DMS114 treated with DMSO at 0.1 percent for 48 hours (cell line): ENCODE measurements at regions not wholly inside any gene's neighbourhood (a gene's known extent, or its start where the extent isn't known, plus 50 kb on each side); places are given as distances from the start of the nearest gene placed in this dataset.

Experiments used
- DNase-seq: peaks from one replicate; lab custom pipeline; 2025; ENCODE audit not compliant: unreplicated experiment; lab: John Stamatoyannopoulos, UW

DNA sequence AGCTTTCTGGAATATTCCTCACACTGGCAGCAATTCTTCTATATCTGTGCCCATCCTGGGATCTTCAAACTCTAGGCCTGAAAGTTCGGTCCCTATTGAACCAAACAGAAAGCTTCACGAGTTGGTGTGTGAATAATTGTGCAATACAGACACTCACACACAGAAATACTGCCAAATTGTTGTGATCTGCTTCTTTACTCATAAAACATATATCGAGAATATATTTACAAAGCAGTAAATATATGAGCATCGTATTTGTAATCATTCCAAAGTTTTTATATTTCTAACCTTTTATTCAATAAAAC is 56.6 kb upstream of the BEX4 start:
- no peak for DNase-seq

- peak; percentile 28 for DNase-seq
Measured at GRCh38 chrX:103157496-103158316, 57.2 kb upstream of the BEX4 start.

- no peak for DNase-seq
Measured at GRCh38 chrX:103155201-103155600, 59.7 kb upstream of the BEX4 start.

DNA sequence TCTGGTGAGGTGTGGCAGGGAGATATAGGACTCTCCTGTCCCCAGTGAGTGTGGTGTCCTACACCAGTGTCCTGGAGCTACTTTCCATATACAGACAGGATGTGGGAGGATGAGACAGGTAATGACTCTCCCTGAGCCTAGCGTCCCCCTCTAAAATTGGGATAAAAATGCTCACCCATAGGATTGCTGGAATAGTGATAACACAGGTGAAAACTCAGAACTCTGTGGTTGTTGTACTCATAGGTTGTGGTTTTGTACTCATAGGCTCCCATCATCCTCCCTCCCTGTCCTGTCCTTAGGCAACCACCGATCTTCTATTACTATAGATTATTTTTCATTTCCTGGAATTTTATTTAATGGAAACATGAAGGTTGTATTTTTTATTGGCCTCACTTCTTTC is 60.7 kb upstream of the NXF3 start:
- DNase-seq: no peak

- DNase-seq: no peak
Measured at GRCh38 chrX:103151799-103152198, 58.9 kb upstream of the NXF3 start.

DNA sequence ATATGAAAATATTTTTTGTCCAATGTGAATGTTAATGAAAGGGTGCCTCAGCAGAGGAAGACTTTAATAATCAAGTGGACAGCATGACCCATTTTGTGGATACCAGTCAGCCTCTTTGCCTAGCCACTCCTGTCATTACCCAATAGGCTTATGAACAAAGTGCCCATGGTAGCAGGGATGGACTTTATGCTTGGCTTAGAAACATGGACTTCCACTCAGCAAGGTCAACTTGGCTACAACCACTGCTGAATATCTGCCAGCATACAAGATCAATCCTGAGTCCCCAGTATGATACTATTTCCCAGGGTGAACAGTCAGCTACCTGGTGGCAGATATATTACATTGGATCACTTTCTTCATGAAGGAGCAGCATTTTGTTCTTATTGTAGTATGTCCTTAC is 56.7 kb upstream of the NXF3 start:
- no peak for DNase-seq

GRCh38 chrX:103148075-103148474 is 55.1 kb upstream of the NXF3 start:
- DNase-seq: no peak
